GM19193 (cell line): ENCODE measurements at regions not wholly inside any gene's neighbourhood (a gene's known extent, or its start where the extent isn't known, plus 50 kb on each side); places are given as distances from the start of the nearest gene placed in this dataset.
A peak's percentile ranks its signal among the peaks of the same experiment; 100 is the strongest.

Source experiments
- POLR2A ChIP-seq: IDR thresholded peaks from 4 replicates; pipeline ENCODE4 v1.6.1; 2011; ENCODE audit not compliant: insufficient read depth, insufficient read length; ENCODE audit errors: extremely low read depth

GRCh38 chr16:85297881-85298280 is 185.6 kb upstream of the CIBAR2 start:
- TF ChIP-seq POLR2A: no peak

DNA sequence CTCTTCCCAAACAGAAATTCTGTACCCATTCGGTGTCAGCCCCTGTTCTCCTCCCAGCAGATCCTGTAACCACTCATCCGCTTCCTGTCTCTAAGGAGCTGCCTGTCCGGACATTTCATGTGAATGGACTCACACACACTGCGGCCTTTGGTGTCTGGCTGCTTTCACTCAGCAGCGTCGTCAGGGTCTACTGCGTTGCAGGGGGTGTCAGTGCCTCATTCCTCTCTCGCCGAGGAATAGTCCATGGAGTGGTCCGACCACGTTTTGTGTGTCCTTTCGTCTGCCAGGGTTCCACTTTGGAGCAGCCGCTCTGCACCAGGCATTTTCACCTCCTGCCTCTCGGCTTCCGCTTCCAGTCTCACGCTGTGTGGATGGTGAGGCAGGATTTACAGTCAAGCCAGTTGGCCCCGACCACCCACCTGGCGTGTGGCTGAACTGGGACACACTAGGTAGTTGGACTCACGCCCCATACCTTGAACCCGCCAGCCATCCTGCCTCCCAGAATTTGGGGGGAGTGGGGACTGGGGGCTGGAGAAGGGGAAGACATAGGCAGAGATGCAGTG is 188.2 kb upstream of the CIBAR2 start:
- TF ChIP-seq POLR2A: no peak

GRCh38 chr16:85301231-85301630 is 189.0 kb upstream of the CIBAR2 start:
- TF ChIP-seq POLR2A: no peak

GRCh38 chr16:85302018-85302847 is 190.0 kb upstream of the CIBAR2 start:
- TF ChIP-seq POLR2A: no peak

DNA sequence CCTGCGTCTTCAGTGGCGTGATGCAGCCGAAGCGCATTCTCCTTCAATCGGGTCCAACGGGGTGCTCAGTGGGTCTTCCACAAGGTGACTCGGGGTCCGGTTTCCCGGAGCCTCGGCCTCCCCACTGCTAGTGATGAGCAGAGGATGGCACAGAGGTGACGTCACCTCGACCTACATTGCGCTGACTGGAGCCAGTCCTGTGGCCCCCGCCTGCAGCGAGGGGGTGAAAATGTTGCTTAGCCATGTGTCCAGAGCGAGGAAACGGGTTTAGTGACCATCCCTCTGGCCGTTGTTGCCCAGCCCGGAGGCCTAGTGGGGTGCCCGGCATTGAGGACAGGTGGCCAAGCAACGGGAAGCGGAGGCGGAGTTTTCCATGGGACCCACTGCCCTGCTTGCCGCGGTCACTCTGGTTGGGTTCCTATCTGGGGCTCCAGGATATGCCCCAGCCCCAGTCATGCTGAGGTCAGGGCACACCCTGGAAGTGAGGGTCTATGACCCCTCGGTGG is 190.6 kb upstream of the CIBAR2 start:
- no peak for TF ChIP-seq POLR2A

GRCh38 chr16:85303354-85303883 is 191.1 kb upstream of the CIBAR2 start:
- TF ChIP-seq POLR2A: no peak

- no peak for TF ChIP-seq POLR2A
Measured at GRCh38 chr16:85304337-85304736, 192.1 kb upstream of the CIBAR2 start.

- peak; percentile 21 for TF ChIP-seq POLR2A
Measured at GRCh38 chr16:85306071-85306792, 194.0 kb upstream of the CIBAR2 start.

GRCh38 chr16:85306793-85307551 is 194.7 kb upstream of the CIBAR2 start:
- TF ChIP-seq POLR2A: no peak

GRCh38 chr16:85307552-85308364 is 195.5 kb upstream of the CIBAR2 start:
- TF ChIP-seq POLR2A: no peak

- no peak for TF ChIP-seq POLR2A
Measured at GRCh38 chr16:85308611-85309540, 196.6 kb upstream of the CIBAR2 start.

GRCh38 chr16:85309656-85310587 is 197.7 kb upstream of the CIBAR2 start:
- no peak for TF ChIP-seq POLR2A
